ENCODE measurements at regions not wholly inside any gene's neighbourhood (a gene's known extent, or its start where the extent isn't known, plus 50 kb on each side); places are given as distances from the start of the nearest gene placed in this dataset.

GRCh38 chr6:12371641-12372146 is 81.5 kb downstream of the EDN1 start:
- TF ChIP-seq SUZ12 (IDR thresholded peaks at IDR 0.05; ENCODE audit: low read length) (no peak), NANOG (IDR thresholded peaks at IDR 0.05; ENCODE audit: insufficient read depth, low read depth, low read length, poor library complexity, severe bottlenecking) (no peak), JUN (IDR thresholded peaks at IDR 0.05; ENCODE audit: low read depth, low read length) (no peak), POLR2A (IDR thresholded peaks at IDR 0.05; ENCODE audit: control extremely low read depth in 1 of 2, low read depth in 2 of 2, low read length in 2 of 2) (no peak), CTCF (IDR thresholded peaks at IDR 0.05; ENCODE audit: control extremely low read depth in 1 of 3, insufficient read depth in 1 of 3, low read depth in 1 of 3, low read length in 3 of 3) (no peak)
- TF ChIP-seq, protein P1, sequence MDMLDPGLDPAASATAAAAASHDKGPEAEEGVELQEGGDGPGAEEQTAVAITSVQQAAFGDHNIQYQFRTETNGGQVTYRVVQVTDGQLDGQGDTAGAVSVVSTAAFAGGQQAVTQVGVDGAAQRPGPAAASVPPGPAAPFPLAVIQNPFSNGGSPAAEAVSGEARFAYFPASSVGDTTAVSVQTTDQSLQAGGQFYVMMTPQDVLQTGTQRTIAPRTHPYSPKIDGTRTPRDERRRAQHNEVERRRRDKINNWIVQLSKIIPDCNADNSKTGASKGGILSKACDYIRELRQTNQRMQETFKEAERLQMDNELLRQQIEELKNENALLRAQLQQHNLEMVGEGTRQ (IDR thresholded peaks at IDR 0.05; ENCODE audit: low read length), result no peak

Data from H1 (cell line).